WTC11 (cell line): ENCODE measurements at regions not wholly inside any gene's neighbourhood (a gene's known extent, or its start where the extent isn't known, plus 50 kb on each side); places are given as distances from the start of the nearest gene placed in this dataset.

ENCODE experiments used
- CBFB ChIP-seq: sonication (generic); formaldehyde crosslinking; IDR thresholded peaks from 2 replicates; pipeline ENCODE4 v1.8.1; 2022; ENCODE audit warnings: mild to moderate bottlenecking, low read depth, missing genetic modification reagents
- IRF2 ChIP-seq: sonication (generic); formaldehyde crosslinking; IDR thresholded peaks from 2 replicates; pipeline ENCODE4 v1.8.0; 2022; ENCODE audit warnings: low read depth, missing genetic modification reagents, borderline replicate concordance
- TP53 ChIP-seq: sonication (generic); formaldehyde crosslinking; IDR thresholded peaks from 2 replicates; pipeline ENCODE4 v1.8.1; 2023; ENCODE audit warnings: mild to moderate bottlenecking, missing genetic modification reagents
- TF ChIP-seq, protein P1 (sequence below): fragments of 200-600 bp; IDR thresholded peaks from 2 replicates; pipeline ENCODE4 v1.8.0; 2022; ENCODE audit warnings: antibody characterized with exemption
- TF ChIP-seq, protein P2 (sequence below): sonication (generic); formaldehyde crosslinking; IDR thresholded peaks from 2 replicates; pipeline ENCODE4 v1.8.1; 2023; ENCODE audit warnings: mild to moderate bottlenecking, missing genetic modification reagents, borderline replicate concordance
- TF ChIP-seq, protein P3 (sequence below): sonication (generic); formaldehyde crosslinking; IDR thresholded peaks from 2 replicates; pipeline ENCODE4 v1.8.1; 2023; ENCODE audit warnings: mild to moderate bottlenecking, missing genetic modification reagents, moderate library complexity
- TF ChIP-seq, protein P4 (sequence below): fragments of 250-450 bp; sonication (Bioruptor Pico); IDR thresholded peaks from 2 replicates; pipeline ENCODE4 v2.1.2; 2022; ENCODE audit warnings: mild to moderate bottlenecking, moderate library complexity
- TF ChIP-seq, protein P5 (sequence below): sonication (generic); formaldehyde crosslinking; IDR thresholded peaks from 2 replicates; pipeline ENCODE4 v1.8.1; 2022; ENCODE audit warnings: low read depth, missing genetic modification reagents, borderline replicate concordance

DNA sequence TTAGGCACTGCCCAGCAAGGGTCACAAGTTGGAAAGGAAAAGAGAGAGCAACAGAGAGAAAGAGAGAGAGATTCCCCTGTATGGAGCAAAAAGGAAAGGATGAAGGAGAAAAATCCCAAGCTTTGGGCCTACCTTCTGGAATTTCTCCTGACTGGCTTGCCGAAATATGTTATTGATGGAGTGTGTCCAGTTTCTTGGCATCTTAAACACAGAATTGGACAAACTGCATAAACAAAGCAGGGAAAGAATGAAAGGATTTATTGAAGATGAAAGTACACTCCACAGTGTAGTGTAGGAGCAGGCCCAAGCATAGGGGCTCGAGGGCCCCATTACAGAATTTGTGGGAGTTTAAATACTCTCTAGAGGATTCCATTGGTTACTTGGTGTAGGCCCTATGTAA lies 627.8 kb upstream of the CNTNAP2 start:
- TF ChIP-seq, protein P1, sequence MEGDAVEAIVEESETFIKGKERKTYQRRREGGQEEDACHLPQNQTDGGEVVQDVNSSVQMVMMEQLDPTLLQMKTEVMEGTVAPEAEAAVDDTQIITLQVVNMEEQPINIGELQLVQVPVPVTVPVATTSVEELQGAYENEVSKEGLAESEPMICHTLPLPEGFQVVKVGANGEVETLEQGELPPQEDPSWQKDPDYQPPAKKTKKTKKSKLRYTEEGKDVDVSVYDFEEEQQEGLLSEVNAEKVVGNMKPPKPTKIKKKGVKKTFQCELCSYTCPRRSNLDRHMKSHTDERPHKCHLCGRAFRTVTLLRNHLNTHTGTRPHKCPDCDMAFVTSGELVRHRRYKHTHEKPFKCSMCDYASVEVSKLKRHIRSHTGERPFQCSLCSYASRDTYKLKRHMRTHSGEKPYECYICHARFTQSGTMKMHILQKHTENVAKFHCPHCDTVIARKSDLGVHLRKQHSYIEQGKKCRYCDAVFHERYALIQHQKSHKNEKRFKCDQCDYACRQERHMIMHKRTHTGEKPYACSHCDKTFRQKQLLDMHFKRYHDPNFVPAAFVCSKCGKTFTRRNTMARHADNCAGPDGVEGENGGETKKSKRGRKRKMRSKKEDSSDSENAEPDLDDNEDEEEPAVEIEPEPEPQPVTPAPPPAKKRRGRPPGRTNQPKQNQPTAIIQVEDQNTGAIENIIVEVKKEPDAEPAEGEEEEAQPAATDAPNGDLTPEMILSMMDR: no peak
- TF ChIP-seq, protein P2, sequence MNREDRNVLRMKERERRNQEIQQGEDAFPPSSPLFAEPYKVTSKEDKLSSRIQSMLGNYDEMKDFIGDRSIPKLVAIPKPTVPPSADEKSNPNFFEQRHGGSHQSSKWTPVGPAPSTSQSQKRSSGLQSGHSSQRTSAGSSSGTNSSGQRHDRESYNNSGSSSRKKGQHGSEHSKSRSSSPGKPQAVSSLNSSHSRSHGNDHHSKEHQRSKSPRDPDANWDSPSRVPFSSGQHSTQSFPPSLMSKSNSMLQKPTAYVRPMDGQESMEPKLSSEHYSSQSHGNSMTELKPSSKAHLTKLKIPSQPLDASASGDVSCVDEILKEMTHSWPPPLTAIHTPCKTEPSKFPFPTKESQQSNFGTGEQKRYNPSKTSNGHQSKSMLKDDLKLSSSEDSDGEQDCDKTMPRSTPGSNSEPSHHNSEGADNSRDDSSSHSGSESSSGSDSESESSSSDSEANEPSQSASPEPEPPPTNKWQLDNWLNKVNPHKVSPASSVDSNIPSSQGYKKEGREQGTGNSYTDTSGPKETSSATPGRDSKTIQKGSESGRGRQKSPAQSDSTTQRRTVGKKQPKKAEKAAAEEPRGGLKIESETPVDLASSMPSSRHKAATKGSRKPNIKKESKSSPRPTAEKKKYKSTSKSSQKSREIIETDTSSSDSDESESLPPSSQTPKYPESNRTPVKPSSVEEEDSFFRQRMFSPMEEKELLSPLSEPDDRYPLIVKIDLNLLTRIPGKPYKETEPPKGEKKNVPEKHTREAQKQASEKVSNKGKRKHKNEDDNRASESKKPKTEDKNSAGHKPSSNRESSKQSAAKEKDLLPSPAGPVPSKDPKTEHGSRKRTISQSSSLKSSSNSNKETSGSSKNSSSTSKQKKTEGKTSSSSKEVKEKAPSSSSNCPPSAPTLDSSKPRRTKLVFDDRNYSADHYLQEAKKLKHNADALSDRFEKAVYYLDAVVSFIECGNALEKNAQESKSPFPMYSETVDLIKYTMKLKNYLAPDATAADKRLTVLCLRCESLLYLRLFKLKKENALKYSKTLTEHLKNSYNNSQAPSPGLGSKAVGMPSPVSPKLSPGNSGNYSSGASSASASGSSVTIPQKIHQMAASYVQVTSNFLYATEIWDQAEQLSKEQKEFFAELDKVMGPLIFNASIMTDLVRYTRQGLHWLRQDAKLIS: no peak
- TF ChIP-seq, protein P3, sequence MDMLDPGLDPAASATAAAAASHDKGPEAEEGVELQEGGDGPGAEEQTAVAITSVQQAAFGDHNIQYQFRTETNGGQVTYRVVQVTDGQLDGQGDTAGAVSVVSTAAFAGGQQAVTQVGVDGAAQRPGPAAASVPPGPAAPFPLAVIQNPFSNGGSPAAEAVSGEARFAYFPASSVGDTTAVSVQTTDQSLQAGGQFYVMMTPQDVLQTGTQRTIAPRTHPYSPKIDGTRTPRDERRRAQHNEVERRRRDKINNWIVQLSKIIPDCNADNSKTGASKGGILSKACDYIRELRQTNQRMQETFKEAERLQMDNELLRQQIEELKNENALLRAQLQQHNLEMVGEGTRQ (CRISPR knock-in tag): no peak
- TF ChIP-seq TP53 (no peak), IRF2 (CRISPR knock-in tag) (no peak), CBFB (CRISPR knock-in tag) (no peak)
- TF ChIP-seq, protein P4, sequence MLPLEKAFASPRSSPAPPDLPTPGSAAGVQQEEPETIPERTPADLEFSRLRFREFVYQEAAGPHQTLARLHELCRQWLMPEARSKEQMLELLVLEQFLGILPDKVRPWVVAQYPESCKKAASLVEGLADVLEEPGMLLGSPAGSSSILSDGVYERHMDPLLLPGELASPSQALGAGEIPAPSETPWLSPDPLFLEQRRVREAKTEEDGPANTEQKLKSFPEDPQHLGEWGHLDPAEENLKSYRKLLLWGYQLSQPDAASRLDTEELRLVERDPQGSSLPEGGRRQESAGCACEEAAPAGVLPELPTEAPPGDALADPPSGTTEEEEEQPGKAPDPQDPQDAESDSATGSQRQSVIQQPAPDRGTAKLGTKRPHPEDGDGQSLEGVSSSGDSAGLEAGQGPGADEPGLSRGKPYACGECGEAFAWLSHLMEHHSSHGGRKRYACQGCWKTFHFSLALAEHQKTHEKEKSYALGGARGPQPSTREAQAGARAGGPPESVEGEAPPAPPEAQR (CRISPR knock-in tag): no peak
- TF ChIP-seq, protein P5, sequence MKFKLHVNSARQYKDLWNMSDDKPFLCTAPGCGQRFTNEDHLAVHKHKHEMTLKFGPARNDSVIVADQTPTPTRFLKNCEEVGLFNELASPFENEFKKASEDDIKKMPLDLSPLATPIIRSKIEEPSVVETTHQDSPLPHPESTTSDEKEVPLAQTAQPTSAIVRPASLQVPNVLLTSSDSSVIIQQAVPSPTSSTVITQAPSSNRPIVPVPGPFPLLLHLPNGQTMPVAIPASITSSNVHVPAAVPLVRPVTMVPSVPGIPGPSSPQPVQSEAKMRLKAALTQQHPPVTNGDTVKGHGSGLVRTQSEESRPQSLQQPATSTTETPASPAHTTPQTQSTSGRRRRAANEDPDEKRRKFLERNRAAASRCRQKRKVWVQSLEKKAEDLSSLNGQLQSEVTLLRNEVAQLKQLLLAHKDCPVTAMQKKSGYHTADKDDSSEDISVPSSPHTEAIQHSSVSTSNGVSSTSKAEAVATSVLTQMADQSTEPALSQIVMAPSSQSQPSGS (CRISPR knock-in tag): no peak
